ENCODE measurements at regions not wholly inside any gene's neighbourhood (a gene's known extent, or its start where the extent isn't known, plus 50 kb on each side); places are given as distances from the start of the nearest gene placed in this dataset.

- no peak for DNase-seq (ENCODE audit: low spot score)
Measured at GRCh38 chr7:155921086-155921803, 109.0 kb upstream of the SHH start.

DNA sequence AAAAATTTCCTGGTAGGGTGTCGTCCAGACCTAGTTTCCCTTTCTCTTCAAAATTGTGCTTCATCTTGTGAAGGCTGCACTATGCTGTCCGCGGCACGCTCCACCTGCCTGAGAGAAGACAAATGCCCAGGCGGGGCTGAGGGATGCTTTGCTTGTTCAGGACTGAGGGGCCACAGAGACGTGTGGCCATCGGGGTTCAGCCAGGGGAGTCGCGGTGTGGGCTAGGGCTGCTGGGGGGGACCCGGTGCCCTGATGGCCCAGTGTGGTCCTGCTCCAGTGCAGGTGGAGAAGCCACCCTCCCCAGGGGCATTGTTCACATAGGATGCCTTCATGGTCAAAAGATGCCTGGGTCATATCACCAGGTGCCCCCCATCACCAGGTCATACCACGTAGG is 107.8 kb upstream of the SHH start:
- no peak for DNase-seq (ENCODE audit: low spot score)

- DNase-seq (ENCODE audit: low spot score) = no peak
Measured at GRCh38 chr7:155919391-155920067, 107.3 kb upstream of the SHH start.

DNA sequence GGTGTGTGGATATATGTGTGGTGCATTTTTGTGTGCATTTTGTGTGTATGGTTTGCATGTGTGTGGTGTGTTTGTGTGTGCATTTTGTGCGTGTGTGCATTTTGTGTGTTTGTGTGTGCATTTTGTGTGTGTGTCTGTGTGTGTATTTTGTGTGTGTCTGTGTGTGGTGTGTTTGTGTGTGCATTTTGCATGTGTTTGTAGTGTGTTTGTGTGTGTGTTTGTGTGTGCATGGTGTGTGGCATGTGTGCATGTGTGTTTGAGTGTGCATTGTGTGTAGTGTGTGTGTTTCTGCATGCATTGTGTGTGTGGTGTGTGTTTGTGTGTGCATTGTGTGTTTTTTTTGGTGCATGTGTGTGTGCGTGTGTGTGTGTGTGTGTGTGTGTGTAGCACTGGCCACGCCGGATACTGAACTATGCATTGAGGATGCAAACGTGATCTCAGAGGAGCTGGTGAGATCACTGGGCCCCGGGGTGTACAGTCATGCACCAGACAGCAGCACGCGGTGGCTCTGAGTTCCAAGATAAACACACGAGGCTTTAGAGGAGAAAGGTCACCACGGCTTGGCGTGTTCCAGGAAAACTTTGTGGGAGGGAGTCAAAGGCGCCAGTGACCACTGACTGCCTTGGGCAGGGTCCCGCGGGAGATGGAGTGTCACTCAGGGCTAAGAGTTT is 106.6 kb upstream of the SHH start:
- no peak for DNase-seq (ENCODE audit: low spot score)

GRCh38 chr7:155917836-155918430 is 105.7 kb upstream of the SHH start:
- DNase-seq (ENCODE audit: low spot score) = no peak

DNA sequence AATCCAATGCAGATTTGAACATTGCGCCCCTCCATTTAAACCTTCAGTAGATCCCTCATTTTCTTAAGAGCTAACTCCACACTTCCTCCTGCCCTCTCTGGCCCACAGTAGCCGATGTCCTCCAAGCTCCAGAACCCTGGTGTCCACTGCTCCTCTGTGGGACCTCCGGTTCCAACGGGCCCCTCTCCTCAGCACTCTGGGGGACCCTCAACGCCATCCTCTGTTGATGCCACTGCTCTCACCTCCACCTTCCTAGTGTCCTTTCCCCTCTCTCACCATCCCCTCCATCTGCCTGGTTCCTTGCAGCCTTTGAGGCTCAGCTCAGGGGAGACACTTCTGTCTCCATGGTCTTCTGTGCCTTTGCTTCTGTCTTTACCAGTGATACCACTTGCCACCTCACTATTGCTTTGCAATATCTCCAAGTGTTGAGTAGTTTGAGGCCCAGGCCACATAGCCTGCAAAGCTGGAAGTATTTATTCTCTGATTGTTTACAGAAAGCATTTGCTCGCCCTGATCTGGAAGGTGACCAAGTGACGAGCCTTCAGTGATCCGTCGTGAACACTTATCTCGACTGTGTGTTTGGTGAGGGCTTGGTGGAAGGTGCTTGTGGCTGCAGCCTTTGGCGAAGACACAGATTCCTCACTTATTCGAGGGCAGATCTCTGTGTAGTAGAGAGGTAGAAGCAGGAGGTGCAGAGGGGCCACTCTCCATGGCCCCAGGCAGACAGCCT is 104.8 kb upstream of the SHH start:
- no peak for DNase-seq (ENCODE audit: low spot score)

DNA sequence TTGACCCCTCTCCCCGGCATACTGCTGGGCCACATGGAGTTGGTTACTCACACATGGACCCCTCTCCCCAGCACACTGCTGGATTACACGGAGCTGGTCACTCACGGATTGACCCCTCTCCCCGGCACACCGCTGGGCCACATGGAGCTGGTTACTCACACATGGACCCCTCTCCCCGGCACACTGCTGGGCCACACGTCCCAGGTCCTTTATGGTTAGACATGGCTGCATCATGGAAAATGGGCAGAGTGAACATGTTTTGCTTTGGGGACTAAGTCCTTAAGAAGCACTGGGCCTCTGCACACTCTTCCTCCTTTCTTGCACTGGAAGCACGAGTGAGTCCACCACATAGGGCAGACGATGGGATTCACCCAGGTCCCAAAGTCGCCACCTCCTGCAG is 102.1 kb upstream of the SHH start:
- DNase-seq (ENCODE audit: low spot score) = no peak

DNA sequence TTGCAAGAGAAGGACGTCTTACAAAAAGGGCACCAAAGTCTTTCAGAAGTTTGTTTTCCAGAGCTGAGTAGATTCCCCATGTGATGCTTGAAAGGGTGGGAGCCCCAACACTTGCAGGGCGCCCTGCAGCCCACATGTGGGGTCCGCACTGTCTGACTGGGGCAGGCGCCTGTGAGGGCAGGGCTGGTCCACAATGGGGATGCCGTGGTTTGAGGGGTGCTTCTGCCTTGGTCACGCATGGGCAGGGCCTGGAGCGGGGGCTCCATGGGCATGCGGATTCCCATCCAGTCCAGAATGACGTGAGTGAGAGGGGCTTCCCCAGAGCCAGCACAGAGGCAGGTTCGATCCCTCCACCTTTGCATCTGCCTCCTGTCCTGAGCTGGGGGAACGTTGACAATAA is 101.5 kb upstream of the SHH start:
- no peak for DNase-seq (ENCODE audit: low spot score)

DNA sequence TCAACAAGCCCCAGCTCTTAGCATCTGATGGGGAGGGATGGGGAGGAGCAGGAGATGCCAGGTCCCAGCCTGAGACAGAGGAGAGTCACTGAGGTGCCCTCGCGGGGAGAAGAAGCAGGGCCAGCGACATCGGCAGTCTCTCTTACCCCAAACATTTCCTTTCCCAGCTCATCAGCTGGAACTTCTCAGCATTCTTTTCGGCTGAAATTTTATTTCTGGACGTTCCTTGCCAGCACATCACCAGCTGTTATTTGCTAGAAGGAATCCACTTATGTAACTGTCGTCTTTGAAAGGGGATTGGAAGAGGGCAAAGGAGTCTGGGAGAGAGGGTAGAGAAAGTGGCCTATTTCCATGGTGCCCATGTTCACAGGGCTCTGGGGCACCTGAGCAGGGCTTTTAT is 101.0 kb upstream of the SHH start:
- no peak for DNase-seq (ENCODE audit: low spot score)

GRCh38 chr7:155911471-155912105 is 99.3 kb upstream of the SHH start:
- DNase-seq (ENCODE audit: low spot score) = no peak

GRCh38 chr7:155908385-155908784 is 96.1 kb upstream of the SHH start:
- DNase-seq (ENCODE audit: low spot score) = no peak

- no peak for DNase-seq (ENCODE audit: low spot score)
Measured at GRCh38 chr7:155907450-155908200, 95.4 kb upstream of the SHH start.

DNA sequence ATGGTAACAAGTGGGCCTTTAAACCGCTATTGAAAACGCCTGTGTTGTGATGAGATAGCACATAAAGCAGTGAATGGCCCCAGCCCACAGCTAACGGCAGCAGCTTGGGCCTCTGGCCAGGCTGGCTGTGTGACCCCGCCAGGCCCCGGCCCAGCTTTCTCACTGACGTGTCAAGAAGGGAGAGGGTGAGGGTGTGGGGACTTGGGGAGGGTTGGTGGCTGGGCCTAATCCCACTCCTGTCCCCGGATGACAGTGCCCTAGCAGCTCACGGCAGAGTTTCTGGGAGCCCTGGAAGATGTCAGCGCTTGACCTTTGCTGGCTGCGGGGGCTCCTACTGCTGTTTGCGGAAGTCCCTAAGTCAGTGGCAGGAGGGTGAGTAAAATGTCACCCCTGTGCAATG is 88.9 kb upstream of the SHH start:
- DNase-seq (ENCODE audit: low spot score) = no peak

GRCh38 chr7:155899596-155899995 is 87.3 kb upstream of the SHH start:
- no peak for DNase-seq (ENCODE audit: low spot score)

DNA sequence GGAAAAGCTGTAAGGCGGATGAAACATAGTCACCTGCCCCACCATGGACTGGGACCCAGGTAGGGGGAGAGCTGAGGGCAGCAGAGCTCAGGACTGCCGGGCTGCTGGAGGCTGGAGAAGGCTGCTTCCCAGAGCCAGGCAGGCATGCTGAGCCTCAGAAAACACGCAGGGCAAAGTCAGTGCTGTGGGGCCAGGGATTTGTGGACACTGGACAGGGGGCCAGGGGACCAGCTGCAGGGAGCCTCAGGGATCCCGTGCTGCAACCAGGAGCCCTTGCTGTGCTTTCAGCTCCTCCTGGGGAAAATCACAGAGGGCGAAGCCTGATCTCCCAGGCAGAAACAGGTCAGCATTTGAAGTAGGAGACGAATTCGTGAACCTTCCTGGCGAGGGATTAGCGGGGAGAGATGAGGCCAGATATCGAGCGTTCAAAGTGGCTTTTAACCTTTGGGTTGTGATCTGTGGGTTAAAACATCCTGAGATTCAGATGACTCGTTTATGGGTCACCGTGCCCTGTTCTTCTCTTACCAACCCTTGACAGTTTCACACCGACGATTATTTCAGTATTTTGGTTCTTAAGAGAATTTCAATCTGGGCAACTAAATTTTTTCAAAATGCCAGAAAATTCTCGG is 85.6 kb upstream of the SHH start:
- no peak for DNase-seq (ENCODE audit: low spot score)

DNA sequence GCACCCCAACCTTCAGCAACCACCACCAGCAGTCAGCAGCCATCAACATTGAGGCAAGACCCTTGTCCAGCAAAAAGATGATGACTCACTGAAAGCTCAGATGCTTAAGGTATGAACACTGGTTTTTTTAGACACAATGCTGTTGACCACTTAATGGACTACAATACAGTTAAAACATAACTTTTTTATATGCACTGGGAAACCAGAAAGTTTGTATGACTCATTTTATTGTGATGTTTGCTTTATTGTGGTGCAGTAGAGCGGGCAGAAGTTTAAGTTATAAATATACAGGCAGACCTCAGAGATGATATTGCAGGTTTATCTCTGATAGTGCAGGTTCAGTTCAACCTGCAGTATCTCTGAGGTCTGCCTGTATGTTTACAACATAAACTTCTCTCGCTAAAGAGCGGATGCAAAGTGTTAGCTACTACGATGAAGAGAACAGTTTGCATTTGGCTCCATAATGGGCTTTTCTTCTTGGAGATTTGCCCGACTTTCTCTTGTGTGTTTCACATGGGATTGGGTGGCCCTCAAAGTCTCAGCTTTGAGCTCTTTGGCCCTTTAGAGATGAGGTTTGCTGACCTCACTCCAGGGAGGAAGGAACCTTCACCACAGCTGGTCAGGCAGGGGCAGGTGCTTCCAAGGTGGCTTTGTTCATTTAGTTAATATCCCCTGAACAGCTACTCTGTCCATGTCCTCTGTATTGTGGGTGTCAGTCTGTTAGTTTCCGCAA is 84.4 kb upstream of the SHH start:
- no peak for DNase-seq (ENCODE audit: low spot score)

- no peak for DNase-seq (ENCODE audit: low spot score)
Measured at GRCh38 chr7:155893664-155894063, 81.4 kb upstream of the SHH start.

DNA sequence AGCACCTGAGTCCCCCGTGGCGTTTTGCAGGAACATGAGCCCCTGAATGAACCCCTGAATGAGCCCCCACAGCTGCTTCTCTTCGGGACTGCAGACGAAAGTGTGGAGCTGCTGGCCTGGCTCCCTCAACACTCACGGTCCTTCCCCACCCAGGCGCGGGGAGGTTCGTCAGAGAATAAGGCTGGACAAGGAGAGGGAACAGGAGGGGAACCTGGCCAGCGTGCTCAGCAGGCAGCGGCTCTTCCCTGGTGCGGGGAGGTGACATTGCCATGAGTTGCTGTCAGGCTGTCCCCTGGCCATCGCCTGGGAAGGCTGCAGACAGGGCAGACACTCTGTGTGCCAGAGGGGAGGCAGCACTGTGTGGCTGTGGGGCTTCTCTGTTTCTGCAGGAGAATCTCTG is 80.9 kb upstream of the SHH start:
- no peak for DNase-seq (ENCODE audit: low spot score)

DNA sequence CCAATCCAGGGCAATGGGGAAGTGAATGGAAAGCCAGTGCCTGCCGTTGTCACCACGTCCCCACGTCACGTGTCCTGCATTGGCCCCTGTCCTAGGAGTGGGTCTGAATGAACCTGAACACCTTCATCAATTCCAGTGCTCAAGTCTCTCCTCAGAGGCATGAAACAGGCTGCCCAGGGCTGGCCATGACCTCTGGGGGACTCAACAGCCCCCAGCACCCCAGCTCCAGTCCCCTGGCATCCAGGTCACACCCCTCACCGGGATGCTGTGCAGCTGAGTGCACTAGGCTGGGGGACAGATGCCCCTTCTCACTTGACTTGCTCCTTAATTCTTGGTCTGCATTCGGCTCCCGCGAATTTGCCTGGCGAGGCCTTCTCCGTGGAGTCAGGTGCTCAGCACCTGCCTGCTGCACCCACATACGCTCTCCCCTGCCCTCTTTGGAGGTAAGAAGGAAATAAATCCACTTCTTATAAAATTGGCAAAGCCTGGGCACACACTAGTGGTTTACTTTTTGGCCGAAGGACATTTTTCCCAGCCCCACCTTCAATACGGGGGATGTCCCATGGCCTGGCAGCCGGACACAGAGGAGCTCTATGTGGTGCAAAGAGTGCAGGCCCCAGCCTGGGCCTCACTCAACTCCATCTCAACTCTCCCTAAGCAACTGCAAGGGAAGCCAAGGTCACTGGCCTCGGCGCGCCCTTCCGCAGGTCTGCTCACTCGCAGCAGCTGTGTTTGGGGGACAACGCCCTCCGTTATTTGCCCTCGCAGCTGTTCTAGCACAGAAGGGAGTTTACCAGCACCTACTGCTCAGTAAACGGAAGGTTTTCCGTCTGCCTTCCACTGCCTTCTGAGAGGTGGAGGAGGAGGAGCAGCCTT is 77.6 kb upstream of the SHH start:
- DNase-seq (ENCODE audit: low spot score) = no peak

Measured in germinal center (tissue), 1 donor.